GM12891 (cell line): ENCODE measurements at regions not wholly inside any gene's neighbourhood (a gene's known extent, or its start where the extent isn't known, plus 50 kb on each side); places are given as distances from the start of the nearest gene placed in this dataset.

Source experiments
- POLR2A ChIP-seq: IDR thresholded peaks from 2 replicates; pipeline ENCODE4 v1.6.1; 2011; ENCODE audit warnings: low read depth, low read length, control low read depth
- POLR2AphosphoS5 ChIP-seq: IDR thresholded peaks from 2 replicates; pipeline ENCODE4 v1.6.1; 2011; ENCODE audit warnings: low read depth, low read length, control low read depth

DNA sequence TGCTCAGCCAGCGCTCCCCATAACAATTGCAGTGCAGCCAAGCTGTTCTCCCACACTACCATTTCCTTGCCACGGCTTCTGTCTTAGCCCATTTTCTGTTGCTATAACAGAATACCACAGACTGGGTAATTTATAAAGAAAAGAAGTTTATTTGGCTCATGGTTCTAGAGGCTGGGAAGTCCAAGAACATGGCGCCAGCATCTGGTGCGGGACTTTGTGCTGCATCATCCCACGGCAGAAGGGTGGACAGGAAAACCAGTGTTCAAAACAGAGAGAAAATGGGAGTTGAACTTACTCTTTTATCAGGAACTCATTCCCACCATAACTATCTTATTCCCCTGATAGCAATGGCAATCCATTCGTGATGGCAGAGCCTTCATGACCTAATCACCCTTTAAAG lies 104.6 kb downstream of the FHDC1 start:
- no peak for TF ChIP-seq POLR2AphosphoS5
- TF ChIP-seq POLR2A, result no peak
